Lower leg skin (tissue), 4 donors: ENCODE measurements at regions not wholly inside any gene's neighbourhood (a gene's known extent, or its start where the extent isn't known, plus 50 kb on each side); places are given as distances from the start of the nearest gene placed in this dataset.
"Not testable (repeated sequence)": the region's sequence is repeated elsewhere in the genome, so short reads cannot be mapped to it uniquely, and the experiment has no call there.

Experiments used
- DNase-seq, 2 donors: peaks; one replicate each; pipeline ENCODE4 v3.0.0-alpha.2; 2019; ENCODE audit warnings: low spot score in 2 of 2
- H3K4me3 ChIP-seq: fragments of 200-600 bp; sonication (generic); 2 replicates; pipeline ENCODE4 v1.5.1; 2017; ENCODE audit warnings: mild to moderate bottlenecking, low read depth; ENCODE audit not compliant: poor library complexity, severe bottlenecking
- CTCF ChIP-seq, 3 donors: fragments of 450-650 bp; IDR thresholded peaks; one replicate each; pipeline ENCODE4 v1.5.1; 2016; ENCODE audit warnings: antibody characterized with exemption in 3 of 3, mild to moderate bottlenecking in 3 of 3, moderate library complexity in 2 of 3
- POLR2A ChIP-seq, 2 donors: fragments of 450-650 bp; IDR thresholded peaks; one replicate each; pipeline ENCODE4 v1.6.1; 2016 to 2017; ENCODE audit warnings: antibody characterized with exemption in 2 of 2, mild to moderate bottlenecking in 1 of 2, moderate library complexity in 1 of 2
- WGBS, 2 donors: methylation state at CpG; one replicate each; pipeline ENCODE4 v1.1.5; 2018; 5-methylcytosine and 5-hydroxymethylcytosine counted together
- intact Hi-C: fragments of 100-400 bp; cut with DNase I; formaldehyde crosslinking; loops from one replicate; pipeline ENCODE4 v1.15.0; 2023; ENCODE audit warnings: low total_unique reads

DNA sequence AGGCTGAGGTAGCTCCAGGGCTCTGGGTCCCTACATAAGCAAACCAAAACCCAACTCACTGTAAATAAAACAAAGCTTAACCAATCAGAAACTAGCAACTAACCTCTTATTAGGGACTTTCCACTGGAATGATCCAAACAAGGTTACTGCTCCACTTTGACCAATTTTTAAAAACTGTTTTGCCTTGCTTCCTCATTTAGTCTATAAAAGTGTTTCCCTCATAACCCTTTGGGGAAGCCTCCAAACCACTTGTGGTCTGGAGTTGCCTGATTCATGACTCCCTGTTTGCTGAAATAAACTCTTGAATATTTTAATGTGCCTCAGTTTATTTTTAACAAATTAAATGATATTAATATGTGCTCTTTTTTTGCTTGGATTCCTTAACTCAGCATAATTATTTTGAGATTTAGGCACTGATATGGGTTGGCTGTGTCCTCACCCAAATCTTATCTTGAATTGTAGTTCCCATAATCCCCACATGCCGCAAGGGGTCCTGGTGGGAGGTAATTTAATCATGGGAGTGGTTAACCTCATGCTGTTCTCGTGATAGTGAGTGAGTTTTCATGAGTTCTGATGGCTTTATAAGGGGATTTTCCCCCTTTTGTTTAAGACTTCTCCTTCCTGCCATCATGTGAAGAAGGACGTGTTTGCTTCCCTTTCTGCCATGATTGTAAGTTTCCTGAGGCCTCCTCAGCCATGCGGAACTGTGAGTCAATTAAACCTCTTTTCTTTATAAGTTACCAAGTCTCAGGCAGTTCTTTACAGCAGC, 90.6 kb downstream of the CD200R1L start:
- intact Hi-C loops, result no loop called here
- no peak for DNase-seq
- no peak overlapping the region for H3K4me3 ChIP-seq
- WGBS, 2 donors, result 82 to 86% methylated on average over 4 of the region's 4 CpGs
- TF ChIP-seq CTCF (IDR thresholded peaks at IDR 0.05) (no peak), POLR2A (IDR thresholded peaks at IDR 0.05) (no peak)

GRCh38 chr3:112755046-112755445, 91.6 kb downstream of the CD200R1L start:
- 85 to 92% methylated on average over 13 of the region's 13 CpGs for WGBS, 2 donors
- H3K4me3 ChIP-seq, DNase-seq, intact Hi-C loops: not testable (repeated sequence)

DNA sequence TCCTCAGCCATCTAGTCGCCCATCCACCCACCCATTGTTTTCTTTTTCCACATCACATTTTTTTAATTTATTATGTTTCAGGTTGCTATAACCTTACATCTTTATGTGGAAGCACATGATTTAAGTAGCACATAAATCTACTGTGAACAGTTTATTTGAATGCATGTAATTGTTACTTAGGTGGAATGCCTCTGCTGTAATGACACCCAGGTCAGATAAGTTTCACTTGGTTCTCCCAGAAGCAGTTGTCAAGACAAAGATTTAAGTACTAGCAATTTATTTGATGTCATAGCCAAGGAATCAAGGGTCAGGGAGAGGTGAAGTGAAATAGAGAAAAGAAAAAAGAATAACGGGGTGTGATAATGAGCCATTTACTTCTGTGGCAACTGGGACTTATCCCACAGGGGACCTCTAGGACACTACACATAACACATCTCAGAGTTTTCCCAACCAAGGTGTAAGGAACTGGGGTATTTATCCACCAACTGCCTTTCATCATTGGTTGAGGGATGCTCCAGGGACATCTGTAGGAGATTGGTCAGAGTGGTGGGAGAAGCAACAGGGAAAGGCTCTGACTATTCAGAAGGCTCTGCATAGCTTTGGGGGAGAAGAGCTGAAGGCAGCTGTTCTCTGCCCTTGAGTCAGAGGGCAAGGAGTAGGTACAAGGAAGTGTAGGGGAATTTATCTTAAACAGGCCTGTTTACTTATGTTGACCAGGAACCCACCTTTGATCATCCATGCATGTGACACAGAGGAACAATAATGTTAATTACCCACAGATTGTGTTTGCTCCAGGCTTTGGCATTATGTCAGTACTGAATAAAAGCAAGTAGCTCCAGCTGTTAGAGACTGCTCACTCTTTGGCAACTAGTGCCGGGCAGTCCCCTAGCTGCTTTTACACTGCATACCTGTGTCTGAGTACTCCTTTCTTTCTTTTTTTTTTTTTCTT, 94.8 kb downstream of the CD200R1L start:
- H3K4me3 ChIP-seq, result no peak overlapping the region
- 50 to 53% methylated on average over 3 of the region's 3 CpGs for WGBS, 2 donors
- TF ChIP-seq CTCF (IDR thresholded peaks at IDR 0.05) (no peak), POLR2A (IDR thresholded peaks at IDR 0.05) (no peak)
- DNase-seq, result no peak
- intact Hi-C loops, result no loop called here

DNA sequence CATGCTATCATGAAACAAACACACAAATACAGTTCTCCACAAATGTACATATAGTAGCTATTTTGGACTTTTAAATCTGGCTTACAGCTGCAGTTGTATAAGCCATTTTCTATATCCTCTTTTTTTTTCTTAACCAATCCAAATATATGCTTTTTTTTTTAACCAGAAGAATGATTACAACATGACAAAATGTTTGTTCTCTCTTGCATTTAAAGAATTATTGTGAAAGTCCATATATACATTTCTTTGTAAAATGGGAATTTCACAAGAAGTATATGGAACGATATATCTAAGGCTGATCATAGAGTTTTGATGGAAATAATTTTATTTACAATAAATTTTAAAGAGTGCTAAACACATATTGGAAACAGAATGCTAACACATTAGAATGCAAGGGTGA, 95.6 kb downstream of the CD200R1L start:
- DNase-seq, result no peak
- TF ChIP-seq POLR2A (IDR thresholded peaks at IDR 0.05) (no peak), CTCF (IDR thresholded peaks at IDR 0.05) (no peak)
- no peak overlapping the region for H3K4me3 ChIP-seq
- WGBS, 2 donors, result 86 to 95% methylated on average over 1 of the region's 1 CpG
- intact Hi-C loops, result no loop called here

DNA sequence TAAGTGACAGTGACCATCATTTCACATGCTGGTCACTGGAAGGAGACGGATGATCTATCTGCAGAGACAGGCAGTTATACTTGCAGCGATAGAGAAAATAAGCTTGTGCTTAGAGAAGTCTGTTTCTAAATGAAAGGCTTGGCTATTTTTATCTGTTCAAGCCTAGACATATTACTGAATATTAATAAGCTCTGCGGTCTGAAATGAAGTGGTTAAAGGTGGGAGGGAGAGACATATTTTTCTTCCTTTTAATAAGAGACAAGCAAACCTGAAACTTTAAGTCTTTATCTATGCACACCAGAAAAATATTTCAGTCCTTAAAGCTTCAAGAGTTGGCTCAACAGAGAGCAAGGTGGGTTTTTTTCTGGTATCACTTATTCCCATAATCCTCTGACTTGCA, 99.0 kb downstream of the CD200R1L start:
- TF ChIP-seq CTCF (IDR thresholded peaks at IDR 0.05) (no peak), POLR2A (IDR thresholded peaks at IDR 0.05) (no peak)
- no peak for DNase-seq
- 87 to 90% methylated on average over 3 of the region's 3 CpGs for WGBS, 2 donors
- intact Hi-C loops, result no loop called here
- no peak overlapping the region for H3K4me3 ChIP-seq

DNA sequence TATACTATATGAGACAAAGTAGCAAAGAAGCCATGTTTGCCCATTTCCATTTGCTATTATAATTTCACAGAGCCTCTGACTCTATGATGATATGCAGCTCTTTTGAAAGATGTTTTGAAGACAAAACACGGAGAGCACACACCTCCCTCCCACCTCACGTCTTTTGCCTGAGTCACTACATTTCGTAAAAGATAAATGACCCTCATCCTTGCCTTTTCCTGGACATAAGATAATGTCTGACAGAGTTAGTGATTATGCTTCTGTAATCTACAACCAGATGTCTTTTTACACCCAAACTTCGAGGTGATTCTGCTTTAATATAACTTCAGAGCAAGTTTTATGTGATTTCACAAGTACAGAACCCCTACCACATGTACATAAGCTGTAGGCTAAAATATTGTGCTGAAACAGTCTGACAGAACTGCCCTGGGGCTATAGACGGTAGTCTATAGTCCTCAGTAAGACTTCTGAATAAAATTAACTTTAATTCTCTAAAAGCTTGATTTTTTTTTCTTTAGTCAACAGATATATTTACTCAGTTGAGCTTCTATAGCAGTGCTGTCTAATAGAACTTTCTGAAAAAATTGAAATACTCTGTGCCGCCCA, 99.9 kb downstream of the CD200R1L start:
- WGBS, 2 donors, result 65 to 69% methylated on average over 6 of the region's 6 CpGs
- intact Hi-C loops, result no loop called here
- no peak for DNase-seq
- H3K4me3 ChIP-seq, result no peak overlapping the region
- no peak for TF ChIP-seq POLR2A (IDR thresholded peaks at IDR 0.05)
- TF ChIP-seq CTCF (IDR thresholded peaks at IDR 0.05), result no peak
